ENCODE measurements at regions not wholly inside any gene's neighbourhood (a gene's known extent, or its start where the extent isn't known, plus 50 kb on each side); places are given as distances from the start of the nearest gene placed in this dataset.

DNA sequence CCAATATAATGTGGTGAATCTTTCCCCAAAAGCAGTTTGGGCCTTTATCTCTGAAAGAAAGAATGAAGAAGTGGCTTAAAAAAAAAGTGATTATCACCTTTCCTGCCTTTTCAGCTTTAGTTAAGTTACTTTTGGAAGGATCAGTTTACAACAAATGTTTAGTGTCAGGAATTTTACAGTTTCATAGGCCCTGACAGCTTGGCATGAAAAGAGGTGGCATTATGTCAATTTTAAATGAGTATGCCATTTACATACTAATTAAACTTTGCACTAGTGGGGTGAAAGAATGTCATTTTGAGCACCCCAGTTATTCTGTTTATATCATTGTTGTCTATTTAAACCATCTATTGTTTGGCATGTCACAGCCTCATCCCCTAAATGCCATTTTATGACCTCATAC, 763.5 kb upstream of the FANCL start:
- TF ChIP-seq, protein P1, sequence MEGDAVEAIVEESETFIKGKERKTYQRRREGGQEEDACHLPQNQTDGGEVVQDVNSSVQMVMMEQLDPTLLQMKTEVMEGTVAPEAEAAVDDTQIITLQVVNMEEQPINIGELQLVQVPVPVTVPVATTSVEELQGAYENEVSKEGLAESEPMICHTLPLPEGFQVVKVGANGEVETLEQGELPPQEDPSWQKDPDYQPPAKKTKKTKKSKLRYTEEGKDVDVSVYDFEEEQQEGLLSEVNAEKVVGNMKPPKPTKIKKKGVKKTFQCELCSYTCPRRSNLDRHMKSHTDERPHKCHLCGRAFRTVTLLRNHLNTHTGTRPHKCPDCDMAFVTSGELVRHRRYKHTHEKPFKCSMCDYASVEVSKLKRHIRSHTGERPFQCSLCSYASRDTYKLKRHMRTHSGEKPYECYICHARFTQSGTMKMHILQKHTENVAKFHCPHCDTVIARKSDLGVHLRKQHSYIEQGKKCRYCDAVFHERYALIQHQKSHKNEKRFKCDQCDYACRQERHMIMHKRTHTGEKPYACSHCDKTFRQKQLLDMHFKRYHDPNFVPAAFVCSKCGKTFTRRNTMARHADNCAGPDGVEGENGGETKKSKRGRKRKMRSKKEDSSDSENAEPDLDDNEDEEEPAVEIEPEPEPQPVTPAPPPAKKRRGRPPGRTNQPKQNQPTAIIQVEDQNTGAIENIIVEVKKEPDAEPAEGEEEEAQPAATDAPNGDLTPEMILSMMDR (IDR thresholded peaks at IDR 0.05), result no peak
- TF ChIP-seq, protein P2, sequence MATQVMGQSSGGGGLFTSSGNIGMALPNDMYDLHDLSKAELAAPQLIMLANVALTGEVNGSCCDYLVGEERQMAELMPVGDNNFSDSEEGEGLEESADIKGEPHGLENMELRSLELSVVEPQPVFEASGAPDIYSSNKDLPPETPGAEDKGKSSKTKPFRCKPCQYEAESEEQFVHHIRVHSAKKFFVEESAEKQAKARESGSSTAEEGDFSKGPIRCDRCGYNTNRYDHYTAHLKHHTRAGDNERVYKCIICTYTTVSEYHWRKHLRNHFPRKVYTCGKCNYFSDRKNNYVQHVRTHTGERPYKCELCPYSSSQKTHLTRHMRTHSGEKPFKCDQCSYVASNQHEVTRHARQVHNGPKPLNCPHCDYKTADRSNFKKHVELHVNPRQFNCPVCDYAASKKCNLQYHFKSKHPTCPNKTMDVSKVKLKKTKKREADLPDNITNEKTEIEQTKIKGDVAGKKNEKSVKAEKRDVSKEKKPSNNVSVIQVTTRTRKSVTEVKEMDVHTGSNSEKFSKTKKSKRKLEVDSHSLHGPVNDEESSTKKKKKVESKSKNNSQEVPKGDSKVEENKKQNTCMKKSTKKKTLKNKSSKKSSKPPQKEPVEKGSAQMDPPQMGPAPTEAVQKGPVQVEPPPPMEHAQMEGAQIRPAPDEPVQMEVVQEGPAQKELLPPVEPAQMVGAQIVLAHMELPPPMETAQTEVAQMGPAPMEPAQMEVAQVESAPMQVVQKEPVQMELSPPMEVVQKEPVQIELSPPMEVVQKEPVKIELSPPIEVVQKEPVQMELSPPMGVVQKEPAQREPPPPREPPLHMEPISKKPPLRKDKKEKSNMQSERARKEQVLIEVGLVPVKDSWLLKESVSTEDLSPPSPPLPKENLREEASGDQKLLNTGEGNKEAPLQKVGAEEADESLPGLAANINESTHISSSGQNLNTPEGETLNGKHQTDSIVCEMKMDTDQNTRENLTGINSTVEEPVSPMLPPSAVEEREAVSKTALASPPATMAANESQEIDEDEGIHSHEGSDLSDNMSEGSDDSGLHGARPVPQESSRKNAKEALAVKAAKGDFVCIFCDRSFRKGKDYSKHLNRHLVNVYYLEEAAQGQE (IDR thresholded peaks at IDR 0.05; ENCODE audit: insufficient read depth in 1 of 2, low read depth in 2 of 2, low read length in 1 of 2), result no peak
- TF ChIP-seq SIN3A (IDR thresholded peaks at IDR 0.05; ENCODE audit: borderline replicate concordance, insufficient read depth, low read depth, low read length), result no peak
- TF ChIP-seq POLR2AphosphoS5 (IDR thresholded peaks at IDR 0.05; ENCODE audit: low read depth, low read length), result no peak
- TF ChIP-seq TCF7L2 (IDR thresholded peaks at IDR 0.05; ENCODE audit: low read depth, low read length), result no peak
